Retinal pigment epithelial cell (primary cell): ENCODE measurements at regions not wholly inside any gene's neighbourhood (a gene's known extent, or its start where the extent isn't known, plus 50 kb on each side); places are given as distances from the start of the nearest gene placed in this dataset.

Experiments
- DNase-seq: peaks from one replicate; pipeline ENCODE4 v3.0.0-alpha.2; 2010; ENCODE audit warnings: low read depth
- H3K4me3 ChIP-seq: 2 replicates; pipeline ENCODE4 v1.5.1; 2011; ENCODE audit warnings: mild to moderate bottlenecking, low read length, control low read depth, moderate library complexity
- CTCF ChIP-seq: conservative IDR thresholded peaks from 2 replicates; pipeline ENCODE4 v1.5.1; 2011; ENCODE audit warnings: low read depth, low read length, control low read depth, inconsistent platforms

- no peak overlapping the region for H3K4me3 ChIP-seq
- no peak for DNase-seq
- TF ChIP-seq CTCF: no peak
Observed at GRCh38 chr11:16555956-16556355, 182.5 kb upstream of the C11orf58 start.

- TF ChIP-seq CTCF: no peak
- DNase-seq: no peak
- H3K4me3 ChIP-seq: no peak overlapping the region
Observed at GRCh38 chr11:16554361-16554760, 184.1 kb upstream of the C11orf58 start.

- no peak overlapping the region for H3K4me3 ChIP-seq
- DNase-seq: no peak
- no peak for TF ChIP-seq CTCF
Observed at GRCh38 chr11:16547879-16548278, 190.6 kb upstream of the C11orf58 start.

GRCh38 chr11:16543642-16544041 is 187.3 kb upstream of the SOX6 start:
- no peak for DNase-seq
- TF ChIP-seq CTCF: no peak

GRCh38 chr11:16542353-16542752 is 186.0 kb upstream of the SOX6 start:
- TF ChIP-seq CTCF: no peak
- no peak overlapping the region for H3K4me3 ChIP-seq
- DNase-seq: no peak

More at GRCh38 chr11:16543642-16544041, 187.3 kb upstream of the SOX6 start:
- no peak overlapping the region for H3K4me3 ChIP-seq

GRCh38 chr11:16536513-16536912 is 180.2 kb upstream of the SOX6 start:
- TF ChIP-seq CTCF: no peak
- H3K4me3 ChIP-seq: no peak overlapping the region
- no peak for DNase-seq

- no peak for TF ChIP-seq CTCF
- no peak for DNase-seq
- no peak overlapping the region for H3K4me3 ChIP-seq
Observed at GRCh38 chr11:16528639-16529038, 172.3 kb upstream of the SOX6 start.
